HG03025 (cell line): ENCODE measurements at regions not wholly inside any gene's neighbourhood (a gene's known extent, or its start where the extent isn't known, plus 50 kb on each side); places are given as distances from the start of the nearest gene placed in this dataset.
"Not testable (repeated sequence)": the region's sequence is repeated elsewhere in the genome, so short reads cannot be mapped to it uniquely, and the experiment has no call there.

Experiments
- ATAC-seq: cut with Tn5 transposase; IDR thresholded peaks from one replicate; pipeline ENCODE4 v1.9.1; 2021; ENCODE audit warnings: mild to moderate bottlenecking, moderate library complexity; ENCODE audit not compliant: unreplicated experiment, low FRiP score

DNA sequence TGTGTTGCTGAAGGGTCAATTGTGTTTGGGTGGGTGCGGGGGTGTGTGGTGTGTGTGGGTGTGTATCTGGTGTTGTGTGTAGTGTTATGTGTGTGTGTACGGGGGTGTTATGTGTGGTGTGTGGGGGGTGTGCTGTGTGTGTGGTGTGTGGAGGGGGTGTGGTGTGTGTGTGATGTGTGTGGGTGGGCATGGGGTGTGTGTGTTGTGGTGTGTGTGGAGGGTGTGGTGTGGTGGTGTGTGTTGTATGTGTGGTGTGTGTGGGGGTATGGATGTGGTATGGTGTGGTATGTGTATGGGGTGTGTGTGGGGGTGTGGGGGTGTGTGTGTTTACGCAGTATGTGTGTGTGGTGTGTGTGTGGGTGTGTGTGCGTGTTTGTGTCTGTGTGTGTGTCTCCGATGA is 110.8 kb downstream of the ZNF22 start:
- no peak for ATAC-seq

DNA sequence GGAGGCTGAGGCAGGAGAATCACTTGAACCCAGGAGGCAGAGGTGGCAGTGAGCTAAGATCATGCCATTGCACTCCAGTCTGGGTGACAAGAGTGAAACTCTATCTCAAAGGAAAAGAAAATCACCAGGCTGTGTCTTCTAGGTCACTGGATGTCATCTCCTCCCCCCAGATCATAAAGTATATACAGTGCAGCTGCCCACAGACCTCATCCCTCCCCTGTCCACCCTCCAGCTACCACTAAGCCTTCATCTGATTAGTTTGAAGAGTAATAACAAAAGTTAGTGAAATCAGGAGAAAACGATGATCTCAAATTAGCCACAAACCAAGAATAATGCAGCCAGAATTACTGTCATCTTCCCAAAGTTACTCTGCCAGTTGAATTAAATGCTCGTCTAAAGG is 117.2 kb downstream of the ZNF22 start:
- not testable (repeated sequence) for ATAC-seq

DNA sequence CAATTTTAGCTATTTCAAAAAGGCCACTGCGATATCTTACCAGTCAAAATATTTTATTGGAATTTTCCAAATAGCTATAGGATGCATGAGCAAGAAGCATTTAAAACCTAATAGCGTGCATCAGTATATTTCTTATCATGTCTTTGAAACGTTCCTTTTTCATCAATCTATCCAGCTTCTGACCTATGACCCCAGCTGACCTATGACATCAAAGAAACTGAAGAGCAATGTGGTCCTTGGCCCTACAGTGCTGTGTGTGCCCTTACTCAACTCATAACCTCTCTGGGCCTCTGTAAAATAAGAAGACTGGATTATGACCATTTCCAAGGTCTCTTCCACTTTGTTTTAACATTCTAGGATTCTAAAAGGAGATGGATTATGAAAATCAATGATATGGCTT is 118.2 kb downstream of the ZNF22 start:
- ATAC-seq = no peak

DNA sequence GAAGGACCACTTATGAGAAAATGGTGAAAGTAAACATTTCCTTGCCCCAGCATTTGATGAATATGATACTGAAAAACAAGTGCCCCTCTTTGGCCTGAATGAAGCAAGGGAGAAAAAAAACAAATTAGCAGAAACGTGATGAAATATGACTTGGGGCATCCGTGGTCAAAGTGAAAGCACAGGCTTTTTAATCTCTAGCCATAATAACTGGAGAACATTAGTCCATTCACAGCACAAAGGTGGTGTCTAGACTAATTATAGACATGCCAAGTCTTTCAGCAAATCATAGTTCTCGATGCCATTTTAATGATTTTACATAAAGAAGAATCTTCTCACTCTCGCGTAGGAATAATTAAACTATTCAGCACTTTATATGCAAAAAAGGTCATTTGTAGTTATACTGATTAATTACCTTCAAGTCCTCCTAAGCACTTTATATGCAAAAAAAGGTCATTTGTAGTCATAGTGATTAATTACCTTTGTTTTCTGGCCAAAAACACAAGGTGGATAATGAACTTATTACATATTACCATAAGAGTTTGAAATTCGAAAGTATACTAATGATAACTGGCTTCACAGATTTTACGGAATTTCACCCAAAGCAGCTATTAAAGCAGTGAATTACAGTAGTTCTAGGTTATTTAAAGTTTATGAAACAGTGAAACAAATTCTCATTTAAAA is 121.6 kb downstream of the ZNF22 start:
- ATAC-seq = not testable (repeated sequence)

DNA sequence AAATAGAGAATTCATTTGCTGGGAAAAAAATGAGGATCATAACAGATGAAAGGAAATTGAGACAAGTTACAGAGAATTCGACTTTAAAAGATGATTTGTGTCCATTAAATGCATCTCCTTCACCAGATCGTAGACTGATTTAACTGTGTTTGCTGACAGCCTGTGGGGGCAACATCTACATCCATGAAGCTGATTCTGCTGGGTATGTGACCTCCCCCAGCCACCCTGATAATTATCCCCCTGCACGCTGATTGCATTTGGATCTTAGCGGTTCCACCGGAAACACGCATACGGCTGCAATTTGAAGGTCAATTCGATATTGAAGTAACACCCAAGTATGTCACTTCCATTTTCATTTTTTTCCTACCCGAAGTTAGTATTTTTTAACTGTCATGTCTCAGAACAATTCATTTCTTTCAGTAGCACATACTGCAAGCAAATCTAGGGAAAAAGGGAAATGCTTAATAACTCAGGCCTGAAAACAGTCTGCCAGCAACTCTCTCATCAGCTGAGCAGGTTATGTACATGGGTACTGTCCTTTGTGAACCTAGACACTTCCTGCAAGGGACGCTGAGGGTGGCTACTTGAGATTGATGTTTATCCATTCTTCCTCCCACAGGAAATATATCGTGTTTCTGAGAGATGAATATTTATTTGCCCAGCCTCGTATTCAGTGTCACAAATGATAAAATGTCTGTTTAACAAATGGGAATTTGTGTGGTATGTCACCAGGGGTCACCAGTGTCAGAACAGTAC is 134.9 kb downstream of the ZNF22 start:
- no peak for ATAC-seq

- no peak for ATAC-seq
Measured at GRCh38 chr10:45136256-45136655, 135.5 kb downstream of the ZNF22 start.

- no peak for ATAC-seq
Measured at GRCh38 chr10:45144326-45145070, 143.8 kb downstream of the ZNF22 start.

DNA sequence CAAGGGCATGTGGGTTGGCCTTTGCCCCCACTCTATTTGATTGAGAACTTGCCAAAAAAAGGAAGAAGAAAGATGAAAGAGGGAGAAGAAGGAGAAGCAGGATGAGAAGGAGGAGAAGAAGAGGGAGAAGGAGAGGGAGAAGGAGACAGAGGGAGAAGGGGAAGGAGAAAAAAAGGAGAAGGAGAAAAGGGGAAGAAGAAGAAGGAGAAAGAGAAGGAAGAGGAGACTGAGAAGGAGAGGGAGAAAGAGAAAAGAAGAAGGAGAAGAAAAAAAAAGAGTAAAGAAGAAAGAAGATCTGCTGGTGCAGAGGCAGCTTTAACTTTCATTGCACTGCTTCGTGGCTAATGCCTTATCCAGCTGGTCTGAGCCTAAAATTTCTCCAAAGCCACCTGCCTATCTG is 144.4 kb downstream of the ZNF22 start:
- not testable (repeated sequence) for ATAC-seq

- no peak for ATAC-seq
Measured at GRCh38 chr10:45147000-45147399, 146.3 kb downstream of the ZNF22 start.

- no peak for ATAC-seq
Measured at GRCh38 chr10:45150997-45151396, 150.3 kb downstream of the ZNF22 start.

- no peak for ATAC-seq
Measured at GRCh38 chr10:45151467-45152214, 150.9 kb downstream of the ZNF22 start.

GRCh38 chr10:45152726-45153125 is 152.0 kb downstream of the ZNF22 start:
- ATAC-seq = no peak

DNA sequence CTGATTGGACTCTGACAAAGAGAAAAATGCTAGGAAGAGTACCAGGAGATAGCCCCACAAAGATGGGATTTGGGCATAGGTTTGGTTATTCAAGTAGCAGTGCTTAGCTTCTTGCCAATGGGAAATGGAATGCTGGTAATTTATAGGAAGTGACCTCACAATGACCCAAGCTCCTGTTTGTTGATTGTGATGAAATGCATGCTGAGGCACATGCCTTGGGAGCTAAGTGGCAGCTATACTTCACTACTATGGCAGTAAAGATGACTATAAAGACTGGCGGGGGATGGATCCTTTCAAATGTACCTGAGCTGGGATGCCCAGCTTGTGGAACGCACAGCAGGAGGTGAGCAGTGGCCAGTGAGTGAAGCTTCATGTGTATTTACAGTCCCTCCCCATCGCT is 153.8 kb downstream of the ZNF22 start:
- no peak for ATAC-seq

DNA sequence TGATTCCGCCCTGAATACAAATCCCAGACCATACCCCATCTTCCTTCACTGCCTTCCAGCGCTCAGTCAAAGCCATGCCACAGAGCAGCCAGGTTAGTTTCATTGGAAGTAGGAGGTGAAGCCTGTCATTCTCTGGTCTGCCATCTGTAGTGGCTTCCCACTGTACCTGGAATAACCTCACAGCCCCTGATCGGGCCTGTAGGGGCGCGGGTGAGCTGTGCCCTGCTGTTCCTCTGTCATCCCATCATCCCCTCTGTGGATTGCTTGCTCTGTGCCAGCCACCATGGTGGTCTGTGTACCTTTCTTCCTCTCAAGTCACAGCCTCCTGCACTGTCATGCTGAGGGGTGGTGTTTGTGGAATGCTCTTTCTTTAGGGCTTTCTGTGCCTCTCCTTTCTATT is 155.1 kb downstream of the ZNF22 start:
- ATAC-seq = no peak

DNA sequence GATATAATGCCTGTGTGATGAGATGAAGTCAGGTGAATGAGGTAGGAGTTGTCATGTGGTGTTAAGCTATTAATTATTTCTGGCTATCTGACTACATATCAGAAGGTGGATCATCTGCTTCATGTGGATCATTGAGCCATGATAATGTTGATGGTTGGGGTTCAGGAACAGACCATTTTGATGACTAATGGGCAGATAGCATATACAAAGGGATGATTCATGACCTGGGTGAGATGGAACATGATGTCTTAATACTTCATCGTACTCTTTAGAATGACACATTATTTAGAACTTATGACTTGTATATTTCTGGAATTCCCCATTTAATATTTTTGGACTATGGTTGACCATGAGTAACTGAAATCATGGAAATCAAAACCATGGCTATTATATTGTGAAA is 155.1 kb downstream of the OR13A1 start:
- ATAC-seq = no peak

- ATAC-seq = no peak
Measured at GRCh38 chr10:45163315-45163975, 152.0 kb downstream of the OR13A1 start.

DNA sequence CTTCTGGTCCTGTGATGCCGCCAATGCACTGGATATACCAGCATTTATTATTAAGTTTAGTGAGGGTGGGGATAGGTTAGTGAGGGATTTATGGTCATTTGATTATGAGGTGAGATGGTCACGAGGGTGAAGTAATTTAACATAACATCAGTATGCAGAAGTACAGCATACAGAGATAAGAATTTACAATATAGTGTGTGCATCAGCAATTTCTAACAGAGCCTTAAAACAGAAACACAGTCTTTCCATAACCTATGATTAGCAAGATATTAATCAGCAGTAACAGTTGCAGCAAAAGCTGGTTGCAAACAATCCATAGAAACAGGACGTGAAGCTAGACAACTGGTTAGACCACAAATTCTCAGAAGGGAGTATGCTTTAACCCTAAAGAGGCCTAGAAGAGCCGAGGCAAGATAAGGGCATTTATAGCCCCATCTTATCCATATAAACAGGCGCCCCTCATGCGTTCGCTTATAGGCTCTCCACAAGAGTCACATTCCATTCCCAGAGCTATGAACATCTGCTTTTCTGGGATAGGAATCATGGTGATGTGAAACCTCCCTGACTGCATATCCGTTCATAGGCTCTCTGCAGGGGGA is 139.8 kb downstream of the OR13A1 start:
- ATAC-seq = not testable (repeated sequence)

DNA sequence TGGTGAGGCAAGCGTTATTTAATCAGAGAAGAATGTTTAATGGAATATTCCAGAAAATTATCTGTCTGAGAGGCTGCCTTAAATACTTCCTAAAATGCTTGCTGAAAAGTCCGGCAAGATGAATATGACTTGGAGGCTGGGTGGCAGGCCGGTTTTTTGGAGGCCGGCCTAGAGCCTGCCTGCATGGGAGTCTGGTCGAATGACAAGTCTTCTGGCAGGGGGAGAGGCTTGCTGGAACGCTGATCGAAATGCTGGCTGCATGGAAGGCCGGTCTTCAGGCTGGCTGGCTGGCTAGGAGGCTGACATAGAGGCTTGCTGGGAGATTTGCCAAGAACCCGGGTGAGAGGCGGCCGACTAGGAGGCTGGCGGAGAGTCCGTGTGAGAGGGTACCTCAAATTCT is 135.7 kb downstream of the OR13A1 start:
- no peak for ATAC-seq

DNA sequence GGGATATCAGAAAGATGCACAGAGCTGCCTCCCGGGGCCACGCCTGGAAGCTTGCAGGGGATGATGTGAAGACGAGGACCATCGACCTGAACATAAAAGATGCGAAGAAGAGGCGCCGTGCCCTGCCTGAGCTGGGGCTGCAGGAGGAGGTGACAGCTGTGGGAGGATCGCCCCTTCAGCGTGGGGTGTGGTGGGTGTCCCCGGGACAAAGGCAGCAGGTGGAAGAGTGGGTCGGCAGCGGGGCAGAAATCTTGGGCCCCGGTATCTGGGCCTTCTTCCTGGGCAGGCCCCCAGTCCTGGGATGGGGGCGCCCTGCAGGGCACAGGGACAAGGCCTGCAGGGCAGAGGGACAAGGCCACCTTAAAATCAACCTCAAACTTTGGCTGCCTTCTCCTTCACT is 134.9 kb downstream of the OR13A1 start:
- no peak for ATAC-seq
